Spleen (tissue), 11 donors: ENCODE measurements at regions not wholly inside any gene's neighbourhood (a gene's known extent, or its start where the extent isn't known, plus 50 kb on each side); places are given as distances from the start of the nearest gene placed in this dataset.

Source experiments
- DNase-seq: peaks from one replicate; pipeline ENCODE4 v3.0.0-alpha.2; 2020
- H3K27ac ChIP-seq, 8 donors: fragments of 200-600 bp; sonication (generic) in 7 of 8; 1 replicate in 4 of 8; 2 replicates in 4 of 8; pipeline versions ENCODE4 v1.5.0 to v1.8.0; 2016 to 2021; ENCODE audit warnings: inconsistent platforms in 4 of 8, mild to moderate bottlenecking in 4 of 8, moderate library complexity in 1 of 8
- H3K27me3 ChIP-seq, 7 donors: fragments of 200-600 bp; sonication (generic) in 6 of 7; replicated peaks in 1 of 7; 1 replicate in 4 of 7; 2 replicates in 3 of 7; pipeline versions ENCODE4 v1.5.0 to v1.8.0; 2016 to 2021; ENCODE audit warnings: inconsistent platforms in 3 of 7, mild to moderate bottlenecking in 1 of 7
- H3K36me3 ChIP-seq, 6 donors: fragments of 200-600 bp; sonication (generic) in 5 of 6; 1 replicate in 4 of 6; 2 replicates in 2 of 6; pipeline versions ENCODE4 v1.5.0 to v1.8.0; 2016 to 2021; ENCODE audit warnings: inconsistent platforms in 2 of 6
- H3K4me1 ChIP-seq, 6 donors: fragments of 200-600 bp; sonication (generic) in 5 of 6; 1 replicate in 3 of 6; 2 replicates in 3 of 6; pipeline versions ENCODE4 v1.5.0 to v1.8.0; 2016 to 2021; ENCODE audit warnings: inconsistent platforms in 3 of 6
- H3K4me3 ChIP-seq, 8 donors: fragments of 200-600 bp; sonication (generic) in 7 of 8; 1 replicate in 4 of 8; 2 replicates in 4 of 8; pipeline versions ENCODE4 v1.5.0 to v1.8.0; 2016 to 2021; ENCODE audit warnings: inconsistent platforms in 4 of 8, mild to moderate bottlenecking in 4 of 8, moderate library complexity in 2 of 8
- H3K9me3 ChIP-seq, 8 donors: fragments of 200-600 bp; sonication (generic) in 7 of 8; 1 replicate in 4 of 8; 2 replicates in 4 of 8; pipeline versions ENCODE4 v1.5.0 to v1.8.0; 2016 to 2021; ENCODE audit warnings: inconsistent platforms in 4 of 8
- POLR2A ChIP-seq, 3 donors: fragments of 450-650 bp; IDR thresholded peaks; one replicate each; pipeline ENCODE4 v1.5.1; 2017; ENCODE audit warnings: antibody characterized with exemption in 3 of 3, mild to moderate bottlenecking in 1 of 3
- POLR2AphosphoS5 ChIP-seq, 3 donors: sonication (generic); formaldehyde crosslinking; IDR thresholded peaks; one replicate each; pipeline ENCODE4 v1.5.1; 2017; ENCODE audit warnings: antibody characterized with exemption in 3 of 3
- WGBS, 5 donors: extraction: QIAGEN DNeasy Blood & Tissue Kit in 3 of 5; methylation state at CpG; one replicate each; pipeline versions ENCODE4 v1.1.5 to v1.1.7; 2013 to 2018; 5-methylcytosine and 5-hydroxymethylcytosine counted together
- intact Hi-C: fragments of 100-400 bp; cut with DNase I; formaldehyde crosslinking; loops from one replicate; pipeline ENCODE4 v1.15.0; 2023; ENCODE audit warnings: low total_unique reads
- TF ChIP-seq, protein P1 (sequence below), 11 experiments: fragments of 200-600 bp in 7 of 11; fragments of 450-650 bp in 4 of 11; sonication (generic) in 4 of 11; IDR thresholded peaks in 8 of 11; conservative IDR thresholded peaks in 3 of 11; 1 replicate in 7 of 11; 2 replicates in 4 of 11; pipeline versions ENCODE4 v1.4.0 to v1.8.0; 2016 to 2021; ENCODE audit warnings: antibody characterized with exemption in 11 of 11, inconsistent platforms in 4 of 11, mild to moderate bottlenecking in 1 of 11
- donor health status: healthy with polysubstance abuse.
- donor health status: DM: no; HTN: no; CAD: no; lungs with moderate emphysema.
- donor health status: DM: no; HTN: no; CAD: no.
- donor health status: Bipolar disorder and iron deficiency.
- donor health status: healthy.
- donor health status: DM: no; HTN: no; CAD: no.
- donor health status: DM: yes; HTN: yes; CAD: no.

DNA sequence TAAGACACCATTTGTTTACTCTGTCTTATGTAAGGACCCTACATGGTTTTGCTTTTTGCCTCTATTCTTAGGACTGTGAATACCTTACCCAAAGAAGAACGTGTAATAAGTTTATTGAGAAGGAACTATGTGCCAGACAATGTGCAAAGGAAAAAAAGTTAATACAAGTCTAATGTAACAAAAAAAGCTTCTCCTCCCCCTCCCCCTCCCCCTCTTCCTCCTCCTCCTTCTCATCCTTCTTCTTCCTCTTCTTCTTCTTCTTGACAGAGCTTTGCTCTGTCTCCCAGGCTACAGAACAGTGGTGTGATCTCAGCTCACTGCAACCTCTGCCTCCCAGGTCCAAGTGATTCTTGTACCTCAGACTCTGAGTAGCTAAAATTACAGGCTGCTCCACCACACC lies 50.9 kb upstream of the MITF start:
- peaks cover 0 to 5% (median 0%) of the 10 kb centered on the region in 7 donors for H3K27me3 ChIP-seq
- DNase-seq = no peak
- no peaks in the 10 kb centered on the region for H3K36me3 ChIP-seq
- H3K4me1 ChIP-seq = no peaks in the 10 kb centered on the region
- 63 to 88% (median 78%) methylated on average over 1 of the region's 1 CpG for WGBS, 5 donors
- no peaks in the 10 kb centered on the region for H3K9me3 ChIP-seq
- no peak overlapping the region for H3K4me3 ChIP-seq
- no peak overlapping the region for H3K27ac ChIP-seq
- TF ChIP-seq, protein P1, sequence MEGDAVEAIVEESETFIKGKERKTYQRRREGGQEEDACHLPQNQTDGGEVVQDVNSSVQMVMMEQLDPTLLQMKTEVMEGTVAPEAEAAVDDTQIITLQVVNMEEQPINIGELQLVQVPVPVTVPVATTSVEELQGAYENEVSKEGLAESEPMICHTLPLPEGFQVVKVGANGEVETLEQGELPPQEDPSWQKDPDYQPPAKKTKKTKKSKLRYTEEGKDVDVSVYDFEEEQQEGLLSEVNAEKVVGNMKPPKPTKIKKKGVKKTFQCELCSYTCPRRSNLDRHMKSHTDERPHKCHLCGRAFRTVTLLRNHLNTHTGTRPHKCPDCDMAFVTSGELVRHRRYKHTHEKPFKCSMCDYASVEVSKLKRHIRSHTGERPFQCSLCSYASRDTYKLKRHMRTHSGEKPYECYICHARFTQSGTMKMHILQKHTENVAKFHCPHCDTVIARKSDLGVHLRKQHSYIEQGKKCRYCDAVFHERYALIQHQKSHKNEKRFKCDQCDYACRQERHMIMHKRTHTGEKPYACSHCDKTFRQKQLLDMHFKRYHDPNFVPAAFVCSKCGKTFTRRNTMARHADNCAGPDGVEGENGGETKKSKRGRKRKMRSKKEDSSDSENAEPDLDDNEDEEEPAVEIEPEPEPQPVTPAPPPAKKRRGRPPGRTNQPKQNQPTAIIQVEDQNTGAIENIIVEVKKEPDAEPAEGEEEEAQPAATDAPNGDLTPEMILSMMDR (IDR thresholded peaks at IDR 0.05 in 8 of 11, conservative IDR thresholded peaks at IDR 0.05 in 3 of 11) = no peak
- TF ChIP-seq POLR2A (IDR thresholded peaks at IDR 0.05) (no peak), POLR2AphosphoS5 (IDR thresholded peaks at IDR 0.05) (no peak)
- intact Hi-C loops = no loop called here

- 78 to 91% (median 83%) methylated on average over 5 of the region's 5 CpGs for WGBS, 5 donors
- intact Hi-C loops = no loop called here
- H3K27ac ChIP-seq = no peak overlapping the region
- H3K4me3 ChIP-seq = no peak overlapping the region
- no peaks in the 10 kb centered on the region for H3K36me3 ChIP-seq
- TF ChIP-seq POLR2A (IDR thresholded peaks at IDR 0.05) (no peak), POLR2AphosphoS5 (IDR thresholded peaks at IDR 0.05) (no peak)
- TF ChIP-seq, protein P1 (IDR thresholded peaks at IDR 0.05 in 8 of 11, conservative IDR thresholded peaks at IDR 0.05 in 3 of 11) = no peak
- H3K4me1 ChIP-seq = no peaks in the 10 kb centered on the region
- no peak for DNase-seq
- H3K27me3 ChIP-seq = peaks cover 0 to 5% (median 0%) of the 10 kb centered on the region in 7 donors
- no peaks in the 10 kb centered on the region for H3K9me3 ChIP-seq
These were observed 51.6 kb upstream of the MITF start for GRCh38 chr3:69687641-69688040.

GRCh38 chr3:69686056-69686455 lies 53.2 kb upstream of the MITF start:
- no peaks in the 10 kb centered on the region for H3K36me3 ChIP-seq
- no peak for DNase-seq
- H3K4me3 ChIP-seq = no peak overlapping the region
- intact Hi-C loops = no loop called here
- H3K4me1 ChIP-seq = no peaks in the 10 kb centered on the region
- peaks cover 0 to 5% (median 0%) of the 10 kb centered on the region in 7 donors for H3K27me3 ChIP-seq
- no peak overlapping the region for H3K27ac ChIP-seq
- 86 to 96% (median 88%) methylated on average over 3 of the region's 3 CpGs for WGBS, 5 donors
- H3K9me3 ChIP-seq = no peaks in the 10 kb centered on the region
- TF ChIP-seq POLR2A (IDR thresholded peaks at IDR 0.05) = no peak
- TF ChIP-seq, protein P1 (IDR thresholded peaks at IDR 0.05 in 8 of 11, conservative IDR thresholded peaks at IDR 0.05 in 3 of 11) = no peak
- TF ChIP-seq POLR2AphosphoS5 (IDR thresholded peaks at IDR 0.05) = no peak

DNA sequence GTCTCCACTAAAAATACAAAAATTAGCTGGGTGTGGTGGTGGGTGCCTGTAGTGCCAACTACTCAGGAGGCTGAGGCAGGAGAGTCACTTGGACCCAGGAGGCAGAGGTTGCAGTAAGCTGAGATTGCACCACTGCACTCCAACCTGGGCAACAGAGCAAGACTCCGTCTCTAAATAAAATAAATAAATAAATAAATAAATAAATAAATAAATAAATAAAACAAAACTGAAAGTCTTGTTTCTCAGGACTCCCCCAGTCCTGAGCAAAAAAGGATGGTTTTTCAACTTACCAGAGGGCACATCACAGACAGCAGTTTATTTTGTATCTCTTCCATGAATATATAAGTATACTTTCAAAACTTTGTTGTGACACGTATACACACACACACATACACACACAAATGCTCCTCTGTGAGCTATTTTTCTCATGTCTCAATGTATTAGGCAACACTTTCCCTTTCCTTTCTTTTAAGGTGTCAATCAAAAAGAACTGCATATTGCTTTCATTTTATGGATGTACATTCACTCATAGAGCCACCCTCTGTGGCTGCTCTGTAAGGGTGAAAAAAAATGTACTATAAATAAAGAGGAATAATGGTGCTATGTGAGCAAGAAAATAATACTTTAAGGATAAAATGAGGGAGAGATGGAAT lies 54.8 kb upstream of the MITF start:
- 59 to 86% (median 79%) methylated on average over 2 of the region's 2 CpGs for WGBS, 5 donors
- Histone ChIP-seq H3K4me3 (no peak overlapping the region), H3K27me3 (peaks cover 0 to 2% (median 0%) of the 10 kb centered on the region in 7 donors), H3K27ac (no peak overlapping the region), H3K9me3 (no peaks in the 10 kb centered on the region), H3K36me3 (no peaks in the 10 kb centered on the region), H3K4me1 (no peaks in the 10 kb centered on the region)
- no peak for DNase-seq
- intact Hi-C loops = no loop called here
- no peak for TF ChIP-seq POLR2A (IDR thresholded peaks at IDR 0.05)
- no peak for TF ChIP-seq POLR2AphosphoS5 (IDR thresholded peaks at IDR 0.05)
- TF ChIP-seq, protein P1 (IDR thresholded peaks at IDR 0.05 in 8 of 11, conservative IDR thresholded peaks at IDR 0.05 in 3 of 11) = no peak
